ENCODE measurements at regions not wholly inside any gene's neighbourhood (a gene's known extent, or its start where the extent isn't known, plus 50 kb on each side); places are given as distances from the start of the nearest gene placed in this dataset.
A peak's percentile ranks its signal among the peaks of the same experiment; 100 is the strongest.

GRCh38 chr2:196365923-196366322 lies 194.5 kb upstream of the STK17B start (continued):
- no peak for TF ChIP-seq ZBTB26 (CRISPR knock-in tag; IDR thresholded peaks at IDR 0.05)
- no peak for TF ChIP-seq CREBBP (IDR thresholded peaks at IDR 0.05; ENCODE audit: low read depth, low read length)
- TF ChIP-seq SRSF3 (IDR thresholded peaks at IDR 0.05; ENCODE audit: insufficient read depth, low read length): no peak
- no peak for TF ChIP-seq TEAD2 (tag; IDR thresholded peaks at IDR 0.05)
- TF ChIP-seq DPF2 (IDR thresholded peaks at IDR 0.05): peak; percentile 21; the same call in 1 of the 2 replicates
- TF ChIP-seq, protein P1, sequence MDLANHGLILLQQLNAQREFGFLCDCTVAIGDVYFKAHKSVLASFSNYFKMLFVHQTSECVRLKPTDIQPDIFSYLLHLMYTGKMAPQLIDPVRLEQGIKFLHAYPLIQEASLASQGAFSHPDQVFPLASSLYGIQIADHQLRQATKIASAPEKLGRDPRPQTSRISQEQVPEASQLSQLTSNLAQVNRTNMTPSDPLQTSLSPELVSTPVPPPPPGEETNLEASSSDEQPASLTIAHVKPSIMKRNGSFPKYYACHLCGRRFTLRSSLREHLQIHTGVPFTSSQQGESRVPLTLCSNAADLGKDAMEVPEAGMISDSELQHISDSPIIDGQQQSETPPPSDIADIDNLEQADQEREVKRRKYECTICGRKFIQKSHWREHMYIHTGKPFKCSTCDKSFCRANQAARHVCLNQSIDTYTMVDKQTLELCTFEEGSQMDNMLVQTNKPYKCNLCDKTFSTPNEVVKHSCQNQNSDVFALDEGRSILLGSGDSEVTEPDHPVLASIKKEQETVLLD (IDR thresholded peaks at IDR 0.05): no peak
- peak; percentile 61 for TF ChIP-seq CBFA2T3 (IDR thresholded peaks at IDR 0.05)
- 0 out of 4 replicates have a peak, but pooled peaks of 1 of the 2 experiments have one; percentile 16 for TF ChIP-seq TRIM24 (IDR thresholded peaks at IDR 0.05)
- peak; percentile 84 for TF ChIP-seq ARID1B (IDR thresholded peaks at IDR 0.05)
- TF ChIP-seq E2F8 (IDR thresholded peaks at IDR 0.05; ENCODE audit: low read depth, partially characterized antibody): no peak
- peak; percentile 31; the same call in 1 of the 2 replicates for TF ChIP-seq ZNF263 (CRISPR knock-in tag; IDR thresholded peaks at IDR 0.05; ENCODE audit: borderline replicate concordance)
- TF ChIP-seq CC2D1A (IDR thresholded peaks at IDR 0.05): peak; percentile 93; the same call in 1 of the 2 replicates
- peak; percentile 88 for TF ChIP-seq ZBTB5 (IDR thresholded peaks at IDR 0.05)
